ENCODE measurements at regions not wholly inside any gene's neighbourhood (a gene's known extent, or its start where the extent isn't known, plus 50 kb on each side); places are given as distances from the start of the nearest gene placed in this dataset.

GRCh38 chr15:68506071-68506470 is 72.7 kb upstream of the CORO2B start:
- Histone ChIP-seq H3K9ac (no peak overlapping the region), H3K4me1 (no peaks in the 10 kb centered on the region), H3K79me2 (no peaks in the 10 kb centered on the region), H3K27me3 (ENCODE audit: control insufficient read depth, insufficient read depth, low read length) (no peaks in the 10 kb centered on the region), H3K27ac (no peak overlapping the region), H3K4me2 (ENCODE audit: low read length) (no peak overlapping the region), H3K9me3 (ENCODE audit: control insufficient read depth, low read length) (no peaks in the 10 kb centered on the region), H3K36me3 (ENCODE audit: control insufficient read depth, insufficient read depth, low read length) (no peaks in the 10 kb centered on the region), H2AFZ (no peak overlapping the region), H3K4me3 (ENCODE audit: low read depth, low read length) (no peak overlapping the region)
- TF ChIP-seq, protein P1, sequence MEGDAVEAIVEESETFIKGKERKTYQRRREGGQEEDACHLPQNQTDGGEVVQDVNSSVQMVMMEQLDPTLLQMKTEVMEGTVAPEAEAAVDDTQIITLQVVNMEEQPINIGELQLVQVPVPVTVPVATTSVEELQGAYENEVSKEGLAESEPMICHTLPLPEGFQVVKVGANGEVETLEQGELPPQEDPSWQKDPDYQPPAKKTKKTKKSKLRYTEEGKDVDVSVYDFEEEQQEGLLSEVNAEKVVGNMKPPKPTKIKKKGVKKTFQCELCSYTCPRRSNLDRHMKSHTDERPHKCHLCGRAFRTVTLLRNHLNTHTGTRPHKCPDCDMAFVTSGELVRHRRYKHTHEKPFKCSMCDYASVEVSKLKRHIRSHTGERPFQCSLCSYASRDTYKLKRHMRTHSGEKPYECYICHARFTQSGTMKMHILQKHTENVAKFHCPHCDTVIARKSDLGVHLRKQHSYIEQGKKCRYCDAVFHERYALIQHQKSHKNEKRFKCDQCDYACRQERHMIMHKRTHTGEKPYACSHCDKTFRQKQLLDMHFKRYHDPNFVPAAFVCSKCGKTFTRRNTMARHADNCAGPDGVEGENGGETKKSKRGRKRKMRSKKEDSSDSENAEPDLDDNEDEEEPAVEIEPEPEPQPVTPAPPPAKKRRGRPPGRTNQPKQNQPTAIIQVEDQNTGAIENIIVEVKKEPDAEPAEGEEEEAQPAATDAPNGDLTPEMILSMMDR (IDR thresholded peaks at IDR 0.05): no peak

DNA sequence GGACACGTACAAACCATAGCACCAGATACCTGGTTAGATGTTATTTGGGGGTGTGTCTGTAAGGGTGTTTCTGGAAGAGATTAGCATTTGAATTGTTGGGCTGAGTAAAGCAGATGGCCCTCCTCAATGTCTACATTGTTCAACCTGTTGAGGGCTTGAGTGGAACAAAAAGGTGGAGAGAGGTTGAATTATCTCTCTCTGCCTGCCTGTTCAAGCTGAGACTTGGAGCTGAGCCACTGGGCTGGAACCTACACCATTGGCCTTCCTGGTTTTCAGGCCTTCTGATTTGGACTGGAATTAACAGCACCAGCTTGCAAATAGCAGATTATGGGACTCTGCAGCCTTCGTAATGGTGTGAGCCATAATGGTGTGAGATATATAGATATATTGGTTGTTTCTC is 71.3 kb upstream of the CORO2B start:
- H3K79me2 ChIP-seq: no peaks in the 10 kb centered on the region

GRCh38 chr15:68508485-68509189 is 70.2 kb upstream of the CORO2B start:
- no peak overlapping the region for H2AFZ ChIP-seq
- H3K36me3 ChIP-seq (ENCODE audit: control insufficient read depth, insufficient read depth, low read length): no peaks in the 10 kb centered on the region
- H3K9me3 ChIP-seq (ENCODE audit: control insufficient read depth, low read length): no peaks in the 10 kb centered on the region
- TF ChIP-seq, protein P1 (IDR thresholded peaks at IDR 0.05): no peak
- no peak overlapping the region for H3K4me3 ChIP-seq (ENCODE audit: low read depth, low read length)
- H3K79me2 ChIP-seq: no peaks in the 10 kb centered on the region
- no peaks in the 10 kb centered on the region for H3K4me1 ChIP-seq
- no peak overlapping the region for H3K4me2 ChIP-seq (ENCODE audit: low read length)
- no peak overlapping the region for H3K27ac ChIP-seq
- H3K9ac ChIP-seq: no peak overlapping the region
- no peaks in the 10 kb centered on the region for H3K27me3 ChIP-seq (ENCODE audit: control insufficient read depth, insufficient read depth, low read length)

More for the DNA sequence above, 71.3 kb upstream of the CORO2B start:
- H3K27me3 ChIP-seq (ENCODE audit: control insufficient read depth, insufficient read depth, low read length): no peaks in the 10 kb centered on the region
- H3K4me1 ChIP-seq: no peaks in the 10 kb centered on the region
- TF ChIP-seq, protein P1 (IDR thresholded peaks at IDR 0.05): no peak
- H2AFZ ChIP-seq: no peak overlapping the region
- no peak overlapping the region for H3K9ac ChIP-seq
- H3K27ac ChIP-seq: no peak overlapping the region
- no peak overlapping the region for H3K4me2 ChIP-seq (ENCODE audit: low read length)
- no peaks in the 10 kb centered on the region for H3K36me3 ChIP-seq (ENCODE audit: control insufficient read depth, insufficient read depth, low read length)
- no peaks in the 10 kb centered on the region for H3K9me3 ChIP-seq (ENCODE audit: control insufficient read depth, low read length)
- H3K4me3 ChIP-seq (ENCODE audit: low read depth, low read length): no peak overlapping the region

GRCh38 chr15:68510558-68510957 is 68.2 kb upstream of the CORO2B start:
- Histone ChIP-seq H2AFZ (no peak overlapping the region), H3K4me1 (no peaks in the 10 kb centered on the region), H3K79me2 (no peaks in the 10 kb centered on the region), H3K4me2 (ENCODE audit: low read length) (no peak overlapping the region), H3K27ac (peak overlapping the region; percentile 11), H3K36me3 (ENCODE audit: control insufficient read depth, insufficient read depth, low read length) (no peaks in the 10 kb centered on the region), H3K27me3 (ENCODE audit: control insufficient read depth, insufficient read depth, low read length) (no peaks in the 10 kb centered on the region), H3K9me3 (ENCODE audit: control insufficient read depth, low read length) (no peaks in the 10 kb centered on the region), H3K4me3 (ENCODE audit: low read depth, low read length) (no peak overlapping the region), H3K9ac (no peak overlapping the region)
- TF ChIP-seq, protein P1 (IDR thresholded peaks at IDR 0.05): no peak

Measured in parathyroid adenoma (tissue), 2 donors.